Urinary bladder (tissue), 4 donors: ENCODE measurements at regions not wholly inside any gene's neighbourhood (a gene's known extent, or its start where the extent isn't known, plus 50 kb on each side); places are given as distances from the start of the nearest gene placed in this dataset. TPM values are rescaled to one million over a fixed set of nuclear protein-coding genes. Genes with fewer than 3 reads are reported as not detected.
"Not testable (repeated sequence)": the region's sequence is repeated elsewhere in the genome, so short reads cannot be mapped to it uniquely, and the experiment has no call there.

Experiments
- DNase-seq: peaks from one replicate; pipeline ENCODE4 v3.0.0-alpha.2; 2015; ENCODE audit errors: extremely low spot score
- H3K27ac ChIP-seq: one replicate; pipeline ENCODE4 v1.5.1; 2013; ENCODE audit warnings: low read depth, mild to moderate bottlenecking, moderate library complexity
- H3K36me3 ChIP-seq: one replicate; pipeline ENCODE4 v1.6.1; 2013; ENCODE audit warnings: mild to moderate bottlenecking, moderate library complexity; ENCODE audit not compliant: insufficient read depth
- H3K4me1 ChIP-seq: one replicate; pipeline ENCODE4 v1.6.1; 2013; ENCODE audit warnings: mild to moderate bottlenecking, moderate library complexity; ENCODE audit not compliant: insufficient read depth
- H3K4me3 ChIP-seq: one replicate; pipeline ENCODE4 v1.5.1; 2013; ENCODE audit warnings: low read depth, low read length
- whole genome bisulfite sequencing: extraction: QIAGEN DNeasy Blood & Tissue Kit; methylation state at CpG from one replicate; pipeline ENCODE4 v1.1.7; 2013; 5-methylcytosine and 5-hydroxymethylcytosine counted together
- small RNA-seq: library from RNA; depleted of rRNA; stranded (forward); fragments of <200 nt; gene quantifications from one replicate; pipeline ENCODE3, GENCODE V24; 2014
- donor health status: healthy with polysubstance abuse.
- donor health status: healthy.

DNA sequence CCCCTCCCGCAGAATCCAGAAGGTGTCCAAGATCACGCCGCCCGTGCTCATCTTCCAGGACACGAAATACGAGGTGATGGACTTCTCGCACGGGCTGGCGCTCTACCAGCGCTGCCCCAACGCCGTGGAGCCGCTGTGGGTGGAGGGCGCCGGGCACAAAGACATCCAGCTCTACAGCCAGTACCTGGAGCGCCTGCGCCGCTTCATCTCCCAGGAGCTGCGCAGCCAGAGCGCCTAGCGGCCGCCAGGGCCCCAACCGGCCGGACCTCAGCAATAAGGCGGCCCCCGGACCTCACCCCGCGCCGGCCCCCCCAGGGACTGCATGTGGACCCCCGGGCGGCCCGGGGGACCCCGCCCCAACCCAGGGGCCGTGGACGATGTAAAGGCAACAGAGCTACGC, 50.5 kb upstream of the TP53TG3D start:
- not testable (repeated sequence) for H3K36me3 ChIP-seq, H3K4me3 ChIP-seq, DNase-seq, H3K27ac ChIP-seq, H3K4me1 ChIP-seq
- 40% methylated on average over 26 of the region's 36 CpGs for WGBS

Small RNA genes lying in the stretch of these regions (small RNA-seq; reads per million reads assigned to genes)
- gene AC133485.4: not detected
- gene AC142381.2: not detected
- not detected for gene IGHV1OR16-3
- gene IGHV3OR16-9: not detected
